ENCODE measurements at regions not wholly inside any gene's neighbourhood (a gene's known extent, or its start where the extent isn't known, plus 50 kb on each side); places are given as distances from the start of the nearest gene placed in this dataset.
A peak's percentile ranks its signal among the peaks of the same experiment; 100 is the strongest.

- H3K36me3 ChIP-seq (ENCODE audit: insufficient read depth, low read length), result no peaks in the 10 kb centered on the region
- no peak overlapping the region for H3K4me3 Mint-ChIP-seq (ENCODE audit: unreplicated experiment)
- H3K79me2 ChIP-seq (ENCODE audit: insufficient read depth, low read length), result no peaks in the 10 kb centered on the region
- peak overlapping the region; percentile 58 for H2AFZ ChIP-seq (ENCODE audit: low read depth, low read length)
- peak overlapping the region; percentile 96 for H3K27ac ChIP-seq (ENCODE audit: low read depth, low read length)
- H3K9me3 ChIP-seq (ENCODE audit: insufficient read depth, low read depth, low read length), result no peaks in the 10 kb centered on the region
- H3K27me3 ChIP-seq (ENCODE audit: insufficient read depth, low read length), result no peaks in the 10 kb centered on the region
- peak overlapping the region; percentile 75 for H3K9ac ChIP-seq (ENCODE audit: low read length)
- peak overlapping the region; percentile 96 for H3K27ac Mint-ChIP-seq (ENCODE audit: unreplicated experiment)
- H3K9me3 Mint-ChIP-seq (ENCODE audit: unreplicated experiment), result no peaks in the 10 kb centered on the region
- no peaks in the 10 kb centered on the region for H4K20me1 ChIP-seq (ENCODE audit: insufficient read depth, low read length)
- H3K4me3 ChIP-seq (ENCODE audit: insufficient read depth, low read depth, low read length), result peak overlapping the region; percentile 9
- H3K4me1 Mint-ChIP-seq (ENCODE audit: low read depth, unreplicated experiment), result peaks cover 57% of the 10 kb centered on the region
- FAIRE-seq (no peak), DNase-seq (ENCODE audit: low read depth) (peak; percentile 98)
- H3K27me3 Mint-ChIP-seq (ENCODE audit: low read depth, unreplicated experiment), result no peaks in the 10 kb centered on the region
- H3K4me1 ChIP-seq (ENCODE audit: insufficient read depth, low read length), result peaks cover 63% of the 10 kb centered on the region
- H3K4me2 ChIP-seq (ENCODE audit: low read length), result peak overlapping the region; percentile 65
- TF ChIP-seq CTCF (IDR thresholded peaks at IDR 0.05; ENCODE audit: insufficient read depth, low read depth, low read length), result no peak
- no peak for TF ChIP-seq EZH2 (IDR thresholded peaks at IDR 0.05; ENCODE audit: insufficient read depth, low read length)
- no peaks in the 10 kb centered on the region for H3K36me3 Mint-ChIP-seq (ENCODE audit: low read depth, unreplicated experiment)
Measured at GRCh38 chr1:234980645-234981396, 147.8 kb downstream of the TOMM20 start.

GRCh38 chr1:234980291-234980644 is 148.4 kb downstream of the TOMM20 start:
- H4K20me1 ChIP-seq (ENCODE audit: insufficient read depth, low read length), result no peaks in the 10 kb centered on the region
- H3K27ac ChIP-seq (ENCODE audit: low read depth, low read length), result peak overlapping the region; percentile 96
- no peaks in the 10 kb centered on the region for H3K36me3 Mint-ChIP-seq (ENCODE audit: low read depth, unreplicated experiment)
- H3K9ac ChIP-seq (ENCODE audit: low read length), result peak overlapping the region; percentile 75
- H3K9me3 ChIP-seq (ENCODE audit: insufficient read depth, low read depth, low read length), result no peaks in the 10 kb centered on the region
- H3K4me2 ChIP-seq (ENCODE audit: low read length), result peak overlapping the region; percentile 65
- H3K9me3 Mint-ChIP-seq (ENCODE audit: unreplicated experiment), result no peaks in the 10 kb centered on the region
- no peaks in the 10 kb centered on the region for H3K36me3 ChIP-seq (ENCODE audit: insufficient read depth, low read length)
- H3K4me3 ChIP-seq (ENCODE audit: insufficient read depth, low read depth, low read length), result no peak overlapping the region
- H3K27me3 Mint-ChIP-seq (ENCODE audit: low read depth, unreplicated experiment), result no peaks in the 10 kb centered on the region
- no peaks in the 10 kb centered on the region for H3K27me3 ChIP-seq (ENCODE audit: insufficient read depth, low read length)
- H3K4me3 Mint-ChIP-seq (ENCODE audit: unreplicated experiment), result no peak overlapping the region
- no peaks in the 10 kb centered on the region for H3K79me2 ChIP-seq (ENCODE audit: insufficient read depth, low read length)
- H3K4me1 Mint-ChIP-seq (ENCODE audit: low read depth, unreplicated experiment), result peaks cover 63% of the 10 kb centered on the region
- DNase-seq (ENCODE audit: low read depth) (peak; percentile 91), FAIRE-seq (no peak)
- TF ChIP-seq CTCF (IDR thresholded peaks at IDR 0.05; ENCODE audit: insufficient read depth, low read depth, low read length), result no peak
- TF ChIP-seq EZH2 (IDR thresholded peaks at IDR 0.05; ENCODE audit: insufficient read depth, low read length), result no peak
- peaks cover 65% of the 10 kb centered on the region for H3K4me1 ChIP-seq (ENCODE audit: insufficient read depth, low read length)
- H3K27ac Mint-ChIP-seq (ENCODE audit: unreplicated experiment), result peak overlapping the region; percentile 96
- H2AFZ ChIP-seq (ENCODE audit: low read depth, low read length), result no peak overlapping the region

Data from astrocyte (in vitro differentiated cells and primary cell).